ENCODE measurements at regions not wholly inside any gene's neighbourhood (a gene's known extent, or its start where the extent isn't known, plus 50 kb on each side); places are given as distances from the start of the nearest gene placed in this dataset.
"Not testable (repeated sequence)": the region's sequence is repeated elsewhere in the genome, so short reads cannot be mapped to it uniquely, and the experiment has no call there.

- no peak for DNase-seq
Observed at GRCh38 chr1:70760154-70760553, 287.5 kb downstream of the PTGER3 start.

GRCh38 chr1:70762386-70762785, 285.2 kb downstream of the PTGER3 start:
- no peak for DNase-seq

- DNase-seq = peak in 1 of 2 donors; percentile 66
Observed at GRCh38 chr1:70764747-70765146, 282.9 kb downstream of the PTGER3 start.

- no peak for DNase-seq
Observed at GRCh38 chr1:70767377-70767776, 280.2 kb downstream of the PTGER3 start.

GRCh38 chr1:70768216-70768615, 279.4 kb downstream of the PTGER3 start:
- DNase-seq = no peak

GRCh38 chr1:70778056-70778762, 269.4 kb downstream of the PTGER3 start:
- DNase-seq = no peak

- DNase-seq = no peak
Observed at GRCh38 chr1:70778934-70779333, 268.7 kb downstream of the PTGER3 start.

- no peak for DNase-seq
Observed at GRCh38 chr1:70779571-70779970, 268.0 kb downstream of the PTGER3 start.

- no peak for DNase-seq
Observed at GRCh38 chr1:70785287-70785686, 262.3 kb downstream of the PTGER3 start.

GRCh38 chr1:70790232-70790923, 257.2 kb downstream of the PTGER3 start:
- DNase-seq = no peak

- DNase-seq = not testable (repeated sequence)
Observed at GRCh38 chr1:70795064-70795463, 252.6 kb downstream of the PTGER3 start.

GRCh38 chr1:70796298-70796697, 251.3 kb downstream of the PTGER3 start:
- DNase-seq = not testable (repeated sequence)

- not testable (repeated sequence) for DNase-seq
Observed at GRCh38 chr1:70802625-70803024, 245.0 kb downstream of the PTGER3 start.

GRCh38 chr1:70805641-70806040, 242.0 kb downstream of the PTGER3 start:
- DNase-seq = no peak

GRCh38 chr1:70807088-70807664, 240.4 kb downstream of the PTGER3 start:
- DNase-seq = no peak

GRCh38 chr1:70809069-70809468, 238.5 kb downstream of the PTGER3 start:
- no peak for DNase-seq

GRCh38 chr1:70811815-70812214, 235.8 kb downstream of the PTGER3 start:
- no peak for DNase-seq

GRCh38 chr1:70812442-70813109, 235.0 kb downstream of the PTGER3 start:
- no peak for DNase-seq

GRCh38 chr1:70818401-70818800, 229.2 kb downstream of the PTGER3 start:
- DNase-seq = no peak

- no peak for DNase-seq
Observed at GRCh38 chr1:70819231-70819630, 228.4 kb downstream of the PTGER3 start.

- no peak for DNase-seq
Observed at GRCh38 chr1:70819785-70820184, 227.8 kb downstream of the PTGER3 start.

- DNase-seq = no peak
Observed at GRCh38 chr1:70820396-70820795, 227.2 kb downstream of the PTGER3 start.

- no peak for DNase-seq
Observed at GRCh38 chr1:70820995-70821394, 226.6 kb downstream of the PTGER3 start.

GRCh38 chr1:70826428-70826827, 221.2 kb downstream of the PTGER3 start:
- DNase-seq = no peak
